ENCODE measurements at regions not wholly inside any gene's neighbourhood (a gene's known extent, or its start where the extent isn't known, plus 50 kb on each side); places are given as distances from the start of the nearest gene placed in this dataset.

DNA sequence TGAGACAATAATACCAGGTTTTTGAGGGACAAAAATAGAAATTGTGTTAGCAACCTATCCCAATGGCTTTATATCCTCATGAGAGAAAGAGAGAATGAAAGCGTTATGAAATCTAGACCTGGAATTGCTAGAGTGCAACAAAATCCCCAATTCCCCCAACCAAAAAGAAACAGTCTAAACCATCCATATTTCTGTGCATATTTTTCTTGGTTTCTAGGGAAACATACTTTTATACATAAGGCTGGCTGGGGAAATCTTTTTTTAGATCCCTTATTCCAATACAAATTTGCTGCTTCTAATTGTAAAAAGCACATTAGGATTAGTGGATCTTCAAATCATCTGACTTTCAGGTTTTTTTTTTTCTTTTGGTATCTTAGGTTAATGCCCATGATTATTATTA lies 277.0 kb upstream of the SEMA3A start:
- Histone ChIP-seq H3K4me1 (no peaks in the 10 kb centered on the region), H3K4me3 (replicated peaks in 1 of 3) (no peak overlapping the region), H3K27ac (no peak overlapping the region), H3K9me3 (no peaks in the 10 kb centered on the region), H3K27me3 (no peaks in the 10 kb centered on the region), H3K36me3 (no peaks in the 10 kb centered on the region)
- 85 to 89% methylated on average over 1 of the region's 1 CpG for WGBS, 2 donors
- no peak for DNase-seq
- intact Hi-C loops (cut with DNase I), result no loop called here
- no peak for TF ChIP-seq POLR2A (IDR thresholded peaks at IDR 0.05)
- TF ChIP-seq, protein P1, sequence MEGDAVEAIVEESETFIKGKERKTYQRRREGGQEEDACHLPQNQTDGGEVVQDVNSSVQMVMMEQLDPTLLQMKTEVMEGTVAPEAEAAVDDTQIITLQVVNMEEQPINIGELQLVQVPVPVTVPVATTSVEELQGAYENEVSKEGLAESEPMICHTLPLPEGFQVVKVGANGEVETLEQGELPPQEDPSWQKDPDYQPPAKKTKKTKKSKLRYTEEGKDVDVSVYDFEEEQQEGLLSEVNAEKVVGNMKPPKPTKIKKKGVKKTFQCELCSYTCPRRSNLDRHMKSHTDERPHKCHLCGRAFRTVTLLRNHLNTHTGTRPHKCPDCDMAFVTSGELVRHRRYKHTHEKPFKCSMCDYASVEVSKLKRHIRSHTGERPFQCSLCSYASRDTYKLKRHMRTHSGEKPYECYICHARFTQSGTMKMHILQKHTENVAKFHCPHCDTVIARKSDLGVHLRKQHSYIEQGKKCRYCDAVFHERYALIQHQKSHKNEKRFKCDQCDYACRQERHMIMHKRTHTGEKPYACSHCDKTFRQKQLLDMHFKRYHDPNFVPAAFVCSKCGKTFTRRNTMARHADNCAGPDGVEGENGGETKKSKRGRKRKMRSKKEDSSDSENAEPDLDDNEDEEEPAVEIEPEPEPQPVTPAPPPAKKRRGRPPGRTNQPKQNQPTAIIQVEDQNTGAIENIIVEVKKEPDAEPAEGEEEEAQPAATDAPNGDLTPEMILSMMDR (IDR thresholded peaks at IDR 0.05), result no peak

DNA sequence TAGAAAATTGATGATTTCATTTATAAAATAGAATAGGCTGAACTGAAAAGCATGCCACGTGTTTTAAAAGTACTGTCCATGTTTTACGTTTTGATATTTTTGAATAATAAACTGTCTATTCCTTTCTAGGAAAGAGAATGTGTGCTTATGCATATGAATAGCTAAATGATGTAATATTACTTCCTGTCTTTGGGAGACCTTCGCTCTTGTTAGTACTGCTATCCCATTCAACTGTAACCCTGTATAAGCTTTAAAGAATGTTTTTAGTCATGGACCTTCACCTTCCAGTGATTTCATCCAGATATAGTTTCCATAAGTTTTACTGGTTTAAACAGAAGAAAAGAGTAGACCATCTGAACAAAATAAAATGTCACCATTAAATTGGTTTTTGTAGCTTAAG lies 274.4 kb upstream of the SEMA3A start:
- Histone ChIP-seq H3K36me3 (no peaks in the 10 kb centered on the region), H3K9me3 (no peaks in the 10 kb centered on the region), H3K27me3 (no peaks in the 10 kb centered on the region), H3K4me3 (replicated peaks in 1 of 3) (no peak overlapping the region), H3K4me1 (no peaks in the 10 kb centered on the region), H3K27ac (no peak overlapping the region)
- TF ChIP-seq, protein P1 (IDR thresholded peaks at IDR 0.05), result no peak
- no peak for TF ChIP-seq POLR2A (IDR thresholded peaks at IDR 0.05)
- DNase-seq, result no peak
- 74 to 76% methylated on average over 3 of the region's 3 CpGs for WGBS, 2 donors
- intact Hi-C loops (cut with DNase I), result no loop called here

DNA sequence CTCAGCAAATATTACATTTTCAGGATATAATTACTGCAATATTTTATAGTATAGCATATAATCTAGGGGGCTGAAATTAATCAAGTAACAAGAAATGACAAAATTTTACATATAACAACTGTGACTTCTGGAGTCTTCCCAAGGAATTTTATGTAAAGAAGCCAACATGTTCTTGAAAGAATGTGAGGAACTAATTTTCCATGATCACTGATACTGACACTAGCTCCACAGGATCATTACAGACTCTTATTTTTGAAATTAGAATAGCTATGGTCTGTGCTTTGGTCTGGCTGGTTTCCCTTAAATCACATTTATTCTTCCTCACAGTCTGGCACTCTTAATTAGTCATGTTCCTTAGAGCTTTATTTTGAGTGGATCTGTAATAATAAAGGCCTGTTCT lies 267.7 kb upstream of the SEMA3A start:
- H3K9me3 ChIP-seq, result no peaks in the 10 kb centered on the region
- H3K27me3 ChIP-seq, result no peaks in the 10 kb centered on the region
- intact Hi-C loops (cut with DNase I), result no loop called here
- DNase-seq, result no peak
- H3K4me1 ChIP-seq, result no peaks in the 10 kb centered on the region
- no peaks in the 10 kb centered on the region for H3K36me3 ChIP-seq
- no peak overlapping the region for H3K27ac ChIP-seq
- TF ChIP-seq, protein P1 (IDR thresholded peaks at IDR 0.05), result no peak
- no peak for TF ChIP-seq POLR2A (IDR thresholded peaks at IDR 0.05)
- H3K4me3 ChIP-seq (replicated peaks in 1 of 3), result no peak overlapping the region

DNA sequence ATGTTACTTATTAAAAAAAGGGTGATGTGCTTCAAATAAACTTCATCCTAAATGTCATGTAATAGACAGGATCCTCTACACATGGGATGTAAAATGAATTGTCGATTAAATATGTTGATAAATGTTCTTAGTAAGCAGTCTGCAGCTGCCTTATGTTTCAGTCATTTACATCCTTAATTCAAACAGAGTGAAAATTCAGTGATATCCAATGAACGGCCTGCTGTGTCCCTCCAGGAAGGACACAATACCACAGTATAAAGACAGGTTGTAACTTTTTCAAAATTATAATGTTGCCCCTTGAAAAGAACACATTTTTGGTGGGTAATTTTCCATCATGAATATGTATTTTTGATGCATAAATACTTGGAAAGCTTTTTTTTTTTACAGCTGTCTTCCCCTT lies 266.5 kb upstream of the SEMA3A start:
- Histone ChIP-seq H3K27me3 (no peaks in the 10 kb centered on the region), H3K4me1 (no peaks in the 10 kb centered on the region), H3K4me3 (replicated peaks in 1 of 3) (no peak overlapping the region), H3K9me3 (no peaks in the 10 kb centered on the region), H3K36me3 (no peaks in the 10 kb centered on the region), H3K27ac (no peak overlapping the region)
- WGBS, 2 donors, result 86 to 94% methylated on average over 2 of the region's 2 CpGs
- intact Hi-C loops (cut with DNase I), result no loop called here
- DNase-seq, result no peak
- TF ChIP-seq, protein P1 (IDR thresholded peaks at IDR 0.05), result no peak
- no peak for TF ChIP-seq POLR2A (IDR thresholded peaks at IDR 0.05)

GRCh38 chr7:84455788-84456187 lies 261.2 kb upstream of the SEMA3A start:
- Histone ChIP-seq H3K4me3 (replicated peaks in 1 of 3) (no peak overlapping the region), H3K27me3 (no peaks in the 10 kb centered on the region), H3K9me3 (no peaks in the 10 kb centered on the region), H3K4me1 (no peaks in the 10 kb centered on the region), H3K36me3 (no peaks in the 10 kb centered on the region), H3K27ac (no peak overlapping the region)
- WGBS, 2 donors, result 93 to 98% methylated on average over 1 of the region's 1 CpG
- intact Hi-C loops (cut with DNase I), result no loop called here
- DNase-seq, result no peak
- TF ChIP-seq POLR2A (IDR thresholded peaks at IDR 0.05), result no peak
- TF ChIP-seq, protein P1 (IDR thresholded peaks at IDR 0.05), result no peak

All from thyroid gland (tissue), 4 donors.